ENCODE measurements at regions not wholly inside any gene's neighbourhood (a gene's known extent, or its start where the extent isn't known, plus 50 kb on each side); places are given as distances from the start of the nearest gene placed in this dataset.

GRCh38 chr4:123474817-123475216, 78.2 kb downstream of the SPRY1 start:
- Histone ChIP-seq H3K36me3 (ENCODE audit: control insufficient read depth, low read length) (no peaks in the 10 kb centered on the region), H4K20me1 (ENCODE audit: control insufficient read depth, insufficient read depth, low read depth, low read length) (no peaks in the 10 kb centered on the region), H3K9me2 (replicated peaks; ENCODE audit: control insufficient read depth, low read length) (no peaks in the 10 kb centered on the region), H3K4me3 (ENCODE audit: low read length) (no peak overlapping the region), H3F3A (ENCODE audit: control insufficient read depth, insufficient read depth) (no peaks in the 10 kb centered on the region), H3K79me2 (ENCODE audit: control insufficient read depth, low read length) (no peaks in the 10 kb centered on the region), H3K9me3 (ENCODE audit: control insufficient read depth, insufficient read depth, low read length) (no peaks in the 10 kb centered on the region), H3K27ac (ENCODE audit: low read depth, low read length) (no peak overlapping the region), H3K27me3 (ENCODE audit: control insufficient read depth, low read length) (no peaks in the 10 kb centered on the region), H3K4me2 (ENCODE audit: low read length) (no peak overlapping the region), H3K4me1 (ENCODE audit: control insufficient read depth, low read length) (peaks cover 14% of the 10 kb centered on the region)
- TF ChIP-seq EZH2phosphoT487 (IDR thresholded peaks at IDR 0.05; ENCODE audit: borderline replicate concordance, low read length) (no peak), CTCF (IDR thresholded peaks at IDR 0.05; ENCODE audit: low read depth, low read length, poor library complexity, severe bottlenecking) (no peak)

GRCh38 chr4:123476089-123476488, 79.5 kb downstream of the SPRY1 start:
- H3K9me2 ChIP-seq (replicated peaks; ENCODE audit: control insufficient read depth, low read length): no peaks in the 10 kb centered on the region
- no peaks in the 10 kb centered on the region for H3K79me2 ChIP-seq (ENCODE audit: control insufficient read depth, low read length)
- H3F3A ChIP-seq (ENCODE audit: control insufficient read depth, insufficient read depth): no peaks in the 10 kb centered on the region
- H3K27ac ChIP-seq (ENCODE audit: low read depth, low read length): no peak overlapping the region
- H3K4me3 ChIP-seq (ENCODE audit: low read length): no peak overlapping the region
- no peaks in the 10 kb centered on the region for H3K36me3 ChIP-seq (ENCODE audit: control insufficient read depth, low read length)
- H3K27me3 ChIP-seq (ENCODE audit: control insufficient read depth, low read length): no peaks in the 10 kb centered on the region
- TF ChIP-seq CTCF (IDR thresholded peaks at IDR 0.05; ENCODE audit: low read depth, low read length, poor library complexity, severe bottlenecking) (no peak), EZH2phosphoT487 (IDR thresholded peaks at IDR 0.05; ENCODE audit: borderline replicate concordance, low read length) (no peak)
- peaks cover 4% of the 10 kb centered on the region for H3K4me1 ChIP-seq (ENCODE audit: control insufficient read depth, low read length)
- H3K9me3 ChIP-seq (ENCODE audit: control insufficient read depth, insufficient read depth, low read length): no peaks in the 10 kb centered on the region
- H4K20me1 ChIP-seq (ENCODE audit: control insufficient read depth, insufficient read depth, low read depth, low read length): no peaks in the 10 kb centered on the region
- no peak overlapping the region for H3K4me2 ChIP-seq (ENCODE audit: low read length)

- Histone ChIP-seq H3K36me3 (ENCODE audit: control insufficient read depth, low read length) (no peaks in the 10 kb centered on the region), H3K4me2 (ENCODE audit: low read length) (no peak overlapping the region), H3K27me3 (ENCODE audit: control insufficient read depth, low read length) (no peaks in the 10 kb centered on the region), H3K9me3 (ENCODE audit: control insufficient read depth, insufficient read depth, low read length) (no peaks in the 10 kb centered on the region), H3K79me2 (ENCODE audit: control insufficient read depth, low read length) (no peaks in the 10 kb centered on the region), H3K4me1 (ENCODE audit: control insufficient read depth, low read length) (0 out of 2 replicates have a peak, but pooled peaks cover 3% of the 10 kb centered on the region), H3F3A (ENCODE audit: control insufficient read depth, insufficient read depth) (no peaks in the 10 kb centered on the region), H3K4me3 (ENCODE audit: low read length) (no peak overlapping the region), H3K9me2 (replicated peaks; ENCODE audit: control insufficient read depth, low read length) (no peaks in the 10 kb centered on the region), H4K20me1 (ENCODE audit: control insufficient read depth, insufficient read depth, low read depth, low read length) (no peaks in the 10 kb centered on the region), H3K27ac (ENCODE audit: low read depth, low read length) (no peak overlapping the region)
- TF ChIP-seq EZH2phosphoT487 (IDR thresholded peaks at IDR 0.05; ENCODE audit: borderline replicate concordance, low read length) (no peak), CTCF (IDR thresholded peaks at IDR 0.05; ENCODE audit: low read depth, low read length, poor library complexity, severe bottlenecking) (no peak)
Observed at GRCh38 chr4:123477711-123478209, 81.2 kb downstream of the SPRY1 start.

All from DOHH2 (cell line).